PC-3 (cell line): ENCODE measurements at regions not wholly inside any gene's neighbourhood (a gene's known extent, or its start where the extent isn't known, plus 50 kb on each side); places are given as distances from the start of the nearest gene placed in this dataset.
A peak's percentile ranks its signal among the peaks of the same experiment; 100 is the strongest.

Source experiments
- ATAC-seq: fragments of 200-7000 bp; cut with Tn5 transposase; 2 replicates; pipeline ENCODE4 v1.9.1; 2020; ENCODE audit warnings: mild to moderate bottlenecking, moderate library complexity
- BruUV-seq: library from RNA; stranded (reverse); fragments of 400-500 nt; replicated peaks from 2 replicates; lab custom pipeline; 2021; lab: Mats Ljungman, UMichigan
- CTCF ChIA-PET: fragments of 300-600 bp; sonication (Branson Sonifier 250); formaldehyde crosslinking; loops from one replicate; lab custom pipeline; 2022; ENCODE audit warnings: antibody characterized with exemption; lab: Charles Lee
- POLR2A ChIA-PET: fragments of 300-600 bp; sonication (Branson Sonifier 250); formaldehyde crosslinking; loops from one replicate; lab custom pipeline; 2022; ENCODE audit warnings: antibody characterized with exemption; ENCODE audit not compliant: unreplicated experiment; lab: Charles Lee
- DNase-seq: peaks from one replicate; pipeline ENCODE4 v3.0.0-alpha.2; 2015
- H2AFZ ChIP-seq: fragments of 300-600 bp; sonication (generic); 2 replicates; pipeline ENCODE4 v1.6.0; 2016; ENCODE audit warnings: antibody characterized with exemption, low read length
- H3F3A ChIP-seq: fragments of 300-600 bp; sonication (generic); one replicate; pipeline ENCODE4 v1.6.0; 2017; ENCODE audit warnings: antibody characterized with exemption, low read length, control low read depth, mild to moderate bottlenecking; ENCODE audit not compliant: unreplicated experiment
- H3K27ac ChIP-seq: fragments of 300-600 bp; sonication (generic); 2 replicates; pipeline ENCODE4 v1.5.1; 2016; ENCODE audit warnings: mild to moderate bottlenecking, low read length
- H3K27me3 ChIP-seq: fragments of 300-600 bp; sonication (generic); 2 replicates; pipeline ENCODE4 v1.6.1; 2016; ENCODE audit warnings: low read length, mixed read lengths
- H3K36me3 ChIP-seq: fragments of 300-600 bp; sonication (generic); 2 replicates; pipeline ENCODE4 v1.6.1; 2016; ENCODE audit warnings: low read depth, mixed run types, low read length, mixed read lengths
- H3K4me1 ChIP-seq: fragments of 300-600 bp; sonication (generic); 2 replicates; pipeline ENCODE4 v1.5.1; 2016; ENCODE audit warnings: low read length; ENCODE audit not compliant: insufficient read depth
- H3K4me2 ChIP-seq: fragments of 300-600 bp; sonication (generic); 2 replicates; pipeline ENCODE4 v1.6.0; 2016; ENCODE audit warnings: low read length
- H3K4me3 ChIP-seq: fragments of 300-600 bp; sonication (generic); 2 replicates; pipeline ENCODE4 v1.5.1; 2016; ENCODE audit warnings: mild to moderate bottlenecking, low read length, mixed read lengths
- H3K79me2 ChIP-seq: fragments of 300-600 bp; sonication (generic); 2 replicates; pipeline ENCODE4 v1.6.1; 2017; ENCODE audit warnings: low read length, mixed read lengths
- H3K9ac ChIP-seq: fragments of 300-600 bp; sonication (generic); 2 replicates; pipeline ENCODE4 v1.6.0; 2016; ENCODE audit warnings: mild to moderate bottlenecking, low read length
- H3K9me2 ChIP-seq: fragments of 300-600 bp; sonication (generic); replicated peaks from 2 replicates; pipeline ENCODE4 v1.6.1; 2016; ENCODE audit warnings: mixed run types, low read length, mixed read lengths
- H3K9me3 ChIP-seq: fragments of 300-600 bp; sonication (generic); 2 replicates; pipeline ENCODE4 v1.6.1; 2016; ENCODE audit warnings: low read length, mixed read lengths
- H4K20me1 ChIP-seq: fragments of 300-600 bp; sonication (generic); 2 replicates; pipeline ENCODE4 v1.6.1; 2016; ENCODE audit warnings: low read length, mixed read lengths
- CTCF ChIP-seq: fragments of 300-600 bp; sonication (generic); conservative IDR thresholded peaks from 2 replicates; pipeline ENCODE4 v1.5.1; 2017; ENCODE audit warnings: antibody characterized with exemption, low read depth, mild to moderate bottlenecking, low read length
- EZH2 ChIP-seq: fragments of 300-600 bp; sonication (generic); IDR thresholded peaks from one replicate; pipeline ENCODE4 v1.6.1; 2017; ENCODE audit warnings: antibody characterized with exemption, mild to moderate bottlenecking, low read length; ENCODE audit not compliant: unreplicated experiment
- EZH2phosphoT487 ChIP-seq: fragments of 300-600 bp; sonication (generic); IDR thresholded peaks from 2 replicates; pipeline ENCODE4 v1.6.1; 2018; ENCODE audit warnings: mild to moderate bottlenecking, antibody characterized with exemption, low read length, borderline replicate concordance
- intact Hi-C: fragments of 100-400 bp; cut with micrococcal nuclease; formaldehyde crosslinking; loops from 2 replicates; pipeline ENCODE4 v1.9.0; 2023

- Histone ChIP-seq H3K27me3 (no peaks in the 10 kb centered on the region), H3K79me2 (no peaks in the 10 kb centered on the region), H3K36me3 (no peaks in the 10 kb centered on the region), H3F3A (no peaks in the 10 kb centered on the region), H3K9ac (no peak overlapping the region), H3K27ac (peak overlapping the region; percentile 73; the same call in 1 of the 2 replicates), H3K4me3 (no peak overlapping the region), H2AFZ (no peak overlapping the region), H4K20me1 (no peaks in the 10 kb centered on the region), H3K4me1 (peaks cover 35% of the 10 kb centered on the region), H3K4me2 (no peak overlapping the region; the same call in 1 of the 2 replicates), H3K9me2 (no peaks in the 10 kb centered on the region), H3K9me3 (no peaks in the 10 kb centered on the region)
- BruUV-seq: no TSS peak
- ChIA-PET CTCF (no interaction called here), POLR2A (no interaction called here)
- DNase-seq (no peak), ATAC-seq (no peak)
- intact Hi-C loops: no loop called here
- TF ChIP-seq EZH2 (no peak), EZH2phosphoT487 (no peak), CTCF (no peak)
Observed at GRCh38 chr3:193852901-193853300, 259.9 kb downstream of the OPA1 start.

- Histone ChIP-seq H3K36me3 (no peaks in the 10 kb centered on the region), H3K27me3 (no peaks in the 10 kb centered on the region), H3F3A (no peaks in the 10 kb centered on the region), H3K4me3 (no peak overlapping the region), H3K4me2 (no peak overlapping the region), H4K20me1 (no peaks in the 10 kb centered on the region), H3K27ac (peak overlapping the region; percentile 14; the same call in 1 of the 2 replicates), H2AFZ (no peak overlapping the region), H3K9me2 (no peaks in the 10 kb centered on the region), H3K9ac (no peak overlapping the region), H3K4me1 (peaks cover 38% of the 10 kb centered on the region), H3K9me3 (no peaks in the 10 kb centered on the region), H3K79me2 (no peaks in the 10 kb centered on the region)
- intact Hi-C loops: no loop called here
- no TSS peak for BruUV-seq
- peak; percentile 40 for DNase-seq
- ChIA-PET POLR2A (no interaction called here), CTCF (no interaction called here)
- TF ChIP-seq EZH2phosphoT487 (no peak), CTCF (no peak), EZH2 (no peak)
- ATAC-seq: peak; percentile 16; the same call in 1 of the 2 replicates
Observed at GRCh38 chr3:193853511-193854219, 260.7 kb downstream of the OPA1 start.

GRCh38 chr3:193857996-193858395 lies 265.0 kb downstream of the OPA1 start:
- Histone ChIP-seq H3K27me3 (no peaks in the 10 kb centered on the region), H3K4me1 (peaks cover 32% of the 10 kb centered on the region), H3K36me3 (no peaks in the 10 kb centered on the region), H3K79me2 (no peaks in the 10 kb centered on the region), H2AFZ (no peak overlapping the region), H3K9me2 (no peaks in the 10 kb centered on the region), H3K9me3 (no peaks in the 10 kb centered on the region), H3K4me3 (no peak overlapping the region), H3K27ac (0 out of 2 replicates have a peak overlapping the region, but pooled peaks have one; percentile 6), H3F3A (no peaks in the 10 kb centered on the region), H4K20me1 (no peaks in the 10 kb centered on the region), H3K4me2 (no peak overlapping the region), H3K9ac (no peak overlapping the region)
- intact Hi-C loops: no loop called here
- ChIA-PET POLR2A (interaction anchor here (0.5 to 0.6 kb wide), 2 partner anchors 10 to 277 kb away, joined by 4 read pairs; no protein-coding TSS in a partner anchor), CTCF (no interaction called here)
- TF ChIP-seq CTCF (no peak), EZH2phosphoT487 (no peak)
- ATAC-seq (no peak; the same call in 1 of the 2 replicates), DNase-seq (peak; percentile 68)
- no TSS peak for BruUV-seq
